ENCODE measurements at regions not wholly inside any gene's neighbourhood (a gene's known extent, or its start where the extent isn't known, plus 50 kb on each side); places are given as distances from the start of the nearest gene placed in this dataset.

- TF ChIP-seq RAD21 (CRISPR knock-in tag; IDR thresholded peaks at IDR 0.05) (no peak), POGZ (CRISPR knock-in tag; IDR thresholded peaks at IDR 0.05) (no peak), SMAD3 (CRISPR knock-in tag; IDR thresholded peaks at IDR 0.05) (no peak), ZNF224 (CRISPR knock-in tag; IDR thresholded peaks at IDR 0.05) (no peak), RORA (CRISPR knock-in tag; IDR thresholded peaks at IDR 0.05) (no peak), ZBTB7B (CRISPR knock-in tag; IDR thresholded peaks at IDR 0.05) (no peak), YY1 (IDR thresholded peaks at IDR 0.05; ENCODE audit: insufficient read depth, insufficient replicate concordance, low read depth, low read length) (no peak)
- TF ChIP-seq, protein P1, sequence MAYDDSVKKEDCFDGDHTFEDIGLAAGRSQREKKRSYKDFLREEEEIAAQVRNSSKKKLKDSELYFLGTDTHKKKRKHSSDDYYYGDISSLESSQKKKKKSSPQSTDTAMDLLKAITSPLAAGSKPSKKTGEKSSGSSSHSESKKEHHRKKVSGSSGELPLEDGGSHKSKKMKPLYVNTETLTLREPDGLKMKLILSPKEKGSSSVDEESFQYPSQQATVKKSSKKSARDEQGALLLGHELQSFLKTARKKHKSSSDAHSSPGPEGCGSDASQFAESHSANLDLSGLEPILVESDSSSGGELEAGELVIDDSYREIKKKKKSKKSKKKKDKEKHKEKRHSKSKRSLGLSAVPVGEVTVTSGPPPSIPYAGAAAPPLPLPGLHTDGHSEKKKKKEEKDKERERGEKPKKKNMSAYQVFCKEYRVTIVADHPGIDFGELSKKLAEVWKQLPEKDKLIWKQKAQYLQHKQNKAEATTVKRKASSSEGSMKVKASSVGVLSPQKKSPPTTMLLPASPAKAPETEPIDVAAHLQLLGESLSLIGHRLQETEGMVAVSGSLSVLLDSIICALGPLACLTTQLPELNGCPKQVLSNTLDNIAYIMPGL (CRISPR knock-in tag; IDR thresholded peaks at IDR 0.05; ENCODE audit: borderline replicate concordance in 1 of 2, low read depth in 1 of 2): no peak
Observed at GRCh38 chr2:120421126-120421829, 75.3 kb downstream of the INHBB start.
